NCI-H187 (cell line): ENCODE measurements at regions not wholly inside any gene's neighbourhood (a gene's known extent, or its start where the extent isn't known, plus 50 kb on each side); places are given as distances from the start of the nearest gene placed in this dataset.

Experiments
- DNase-seq, 2 experiments: peaks; one replicate each; lab custom pipeline; 2025; lab: John Stamatoyannopoulos, UW

- no peak for DNase-seq
Observed at GRCh38 chr1:234989479-234990327, 138.9 kb downstream of the TOMM20 start.

- no peak for DNase-seq
Observed at GRCh38 chr1:234989019-234989418, 139.6 kb downstream of the TOMM20 start.

- DNase-seq, result no peak
Observed at GRCh38 chr1:234988536-234988935, 140.1 kb downstream of the TOMM20 start.

- no peak for DNase-seq
Observed at GRCh38 chr1:234988155-234988517, 140.5 kb downstream of the TOMM20 start.

- DNase-seq, result no peak
Observed at GRCh38 chr1:234987415-234988154, 141.1 kb downstream of the TOMM20 start.

- no peak for DNase-seq
Observed at GRCh38 chr1:234986750-234987414, 141.8 kb downstream of the TOMM20 start.

GRCh38 chr1:234985516-234986294 lies 142.9 kb downstream of the TOMM20 start:
- DNase-seq, result no peak

GRCh38 chr1:234985007-234985370 lies 143.6 kb downstream of the TOMM20 start:
- DNase-seq, result no peak

- DNase-seq, result no peak
Observed at GRCh38 chr1:234983564-234984238, 144.9 kb downstream of the TOMM20 start.

- DNase-seq, result no peak
Observed at GRCh38 chr1:234981758-234982157, 146.9 kb downstream of the TOMM20 start.

GRCh38 chr1:234980645-234981396 lies 147.8 kb downstream of the TOMM20 start:
- no peak for DNase-seq

- DNase-seq, result no peak
Observed at GRCh38 chr1:234980291-234980644, 148.4 kb downstream of the TOMM20 start.

- DNase-seq, result no peak
Observed at GRCh38 chr1:234979296-234980279, 149.0 kb downstream of the TOMM20 start.

- no peak for DNase-seq
Observed at GRCh38 chr1:234978397-234979295, 150.0 kb downstream of the TOMM20 start.

GRCh38 chr1:234977875-234978396 lies 150.7 kb downstream of the TOMM20 start:
- DNase-seq, result no peak

GRCh38 chr1:234976861-234977680 lies 151.6 kb downstream of the TOMM20 start:
- no peak for DNase-seq
